T follicular helper cell (primary cell): ENCODE measurements at regions not wholly inside any gene's neighbourhood (a gene's known extent, or its start where the extent isn't known, plus 50 kb on each side); places are given as distances from the start of the nearest gene placed in this dataset.

Experiments
- DNase-seq: peaks from one replicate; pipeline ENCODE4 v3.0.0-alpha.2; 2020; ENCODE audit warnings: low read depth

DNA sequence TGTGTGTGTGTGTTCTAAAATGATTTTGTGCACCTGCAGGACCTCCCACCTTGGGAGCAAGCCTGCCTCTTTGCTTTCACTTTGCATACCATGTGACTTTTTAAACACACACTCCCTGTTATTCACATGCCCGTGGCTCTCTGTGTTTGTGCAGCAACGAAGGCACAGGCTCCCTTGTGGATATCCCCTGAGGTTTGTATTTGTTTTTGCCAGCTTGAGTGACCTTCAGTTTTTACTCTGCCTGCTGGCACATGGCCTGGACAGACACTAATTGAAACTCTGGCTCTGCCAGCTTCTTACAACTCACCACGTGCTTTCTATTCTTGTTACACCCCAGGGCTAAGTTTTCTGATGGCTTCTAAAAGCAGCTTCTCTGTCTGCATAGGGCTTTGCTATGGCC, 885.8 kb downstream of the SH3BGRL start:
- no peak for DNase-seq

DNA sequence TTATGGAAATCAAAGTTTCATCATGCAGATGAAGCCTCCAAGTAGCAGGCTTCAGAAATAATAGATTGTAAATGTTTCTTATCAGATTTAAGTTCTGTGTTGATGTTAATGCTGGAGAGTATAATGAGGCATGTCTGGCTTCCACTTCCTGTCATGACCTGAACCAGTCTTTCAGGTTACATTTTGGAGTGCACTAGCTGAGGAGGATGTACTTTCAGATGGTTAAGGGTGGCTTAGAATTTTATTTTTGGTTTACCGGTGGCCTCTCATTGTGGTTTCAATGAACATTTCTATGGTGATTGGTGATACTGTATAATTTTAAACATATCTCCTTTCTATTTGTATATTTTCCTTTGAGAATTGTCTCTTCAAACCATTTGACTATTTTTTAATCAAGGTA, 890.4 kb downstream of the SH3BGRL start:
- no peak for DNase-seq

DNA sequence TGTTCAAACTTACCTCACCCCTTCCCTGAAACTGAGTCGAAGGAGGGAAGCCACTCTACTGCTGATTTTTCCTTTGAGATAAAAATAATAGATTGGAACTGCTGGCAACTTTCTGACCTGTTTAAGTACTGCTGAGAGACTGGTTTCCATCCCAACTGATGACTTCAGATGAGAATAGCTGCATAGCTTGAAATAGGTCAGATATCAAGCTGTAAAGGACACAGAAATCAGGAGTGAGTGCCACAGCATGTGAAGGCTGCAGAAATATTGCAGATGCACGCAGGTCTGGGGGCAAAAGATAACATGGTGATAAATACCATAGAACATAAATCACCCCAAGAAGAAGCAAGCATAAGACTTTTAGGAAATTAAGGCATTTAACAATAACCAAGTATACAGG, 923.2 kb downstream of the SH3BGRL start:
- no peak for DNase-seq

DNA sequence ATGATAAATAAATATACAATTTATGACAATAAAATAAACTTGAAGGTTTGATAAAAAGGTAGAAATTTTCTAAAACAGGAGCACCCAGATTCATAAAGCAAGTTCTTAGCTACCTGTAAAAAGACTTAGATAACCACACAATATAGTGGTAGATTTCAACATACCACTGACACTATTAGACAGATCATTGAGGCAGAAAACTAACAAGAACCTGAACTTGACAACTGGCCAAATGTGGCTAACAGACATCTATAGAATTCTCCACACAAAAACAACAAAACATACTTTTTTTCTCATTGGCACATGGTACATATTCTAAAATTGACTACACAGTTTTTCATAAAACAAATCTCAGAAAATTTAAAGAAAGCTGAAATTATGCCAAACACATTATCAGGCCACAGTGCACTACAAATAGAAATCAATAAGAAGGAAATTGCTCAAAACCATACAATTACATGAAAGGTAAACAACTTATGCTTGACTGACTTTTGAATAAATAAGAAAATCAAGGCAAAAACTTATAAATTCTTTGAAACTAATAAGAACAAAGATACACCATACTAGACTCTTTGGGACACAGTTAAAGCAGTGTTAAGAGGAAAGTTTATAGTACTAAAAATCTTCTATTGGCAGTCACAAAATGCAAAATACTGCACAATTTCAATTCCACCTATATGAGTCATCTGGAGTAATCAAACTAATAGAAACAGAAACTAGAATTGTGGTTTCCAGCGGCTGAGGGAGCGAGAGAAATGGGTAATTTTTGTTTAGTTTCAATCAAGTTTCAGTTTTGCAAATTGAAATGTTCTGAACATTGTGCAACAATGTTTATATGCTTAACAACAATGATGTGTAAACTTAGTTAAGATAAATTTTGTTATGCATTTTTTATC, 925.6 kb downstream of the SH3BGRL start:
- DNase-seq, result no peak

DNA sequence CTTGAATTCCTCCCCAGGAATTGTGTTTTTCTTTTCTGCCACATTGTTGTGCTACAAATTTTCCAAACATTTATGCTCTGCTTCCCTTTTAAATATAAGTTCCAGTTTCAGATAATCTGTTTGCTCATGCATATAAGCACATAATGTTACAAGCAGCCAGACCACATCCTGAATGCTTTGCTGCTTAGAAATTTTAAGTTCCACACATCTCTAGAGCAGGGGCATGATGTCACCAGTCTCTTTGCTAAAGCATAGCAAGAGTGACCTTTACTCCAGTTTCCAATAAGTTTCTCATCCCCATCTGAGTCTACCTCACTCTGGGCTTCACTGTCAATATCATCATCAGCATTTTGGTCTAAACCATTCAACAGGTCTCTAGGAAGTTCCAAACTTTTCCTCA, 932.5 kb downstream of the SH3BGRL start:
- DNase-seq, result no peak

DNA sequence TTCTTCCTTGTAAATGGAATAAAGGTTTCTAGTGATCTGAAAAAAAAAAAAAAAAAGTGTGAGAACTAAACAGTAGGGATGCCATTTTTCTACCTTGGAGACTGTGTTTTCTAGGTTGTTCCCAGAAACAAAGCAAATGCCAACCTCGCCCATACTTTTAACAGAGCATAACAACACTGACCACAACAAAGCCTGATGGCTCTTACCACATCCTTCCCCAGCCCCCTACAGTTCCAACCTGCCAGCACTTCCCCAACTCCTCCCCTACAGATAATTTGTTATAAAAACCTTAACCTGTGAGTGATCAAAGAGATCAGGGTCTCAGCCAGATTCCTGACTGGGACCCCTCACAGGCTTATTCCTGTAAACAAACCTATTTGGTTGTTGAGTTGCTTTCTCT, 940.0 kb downstream of the SH3BGRL start:
- DNase-seq, result peak; percentile 1

DNA sequence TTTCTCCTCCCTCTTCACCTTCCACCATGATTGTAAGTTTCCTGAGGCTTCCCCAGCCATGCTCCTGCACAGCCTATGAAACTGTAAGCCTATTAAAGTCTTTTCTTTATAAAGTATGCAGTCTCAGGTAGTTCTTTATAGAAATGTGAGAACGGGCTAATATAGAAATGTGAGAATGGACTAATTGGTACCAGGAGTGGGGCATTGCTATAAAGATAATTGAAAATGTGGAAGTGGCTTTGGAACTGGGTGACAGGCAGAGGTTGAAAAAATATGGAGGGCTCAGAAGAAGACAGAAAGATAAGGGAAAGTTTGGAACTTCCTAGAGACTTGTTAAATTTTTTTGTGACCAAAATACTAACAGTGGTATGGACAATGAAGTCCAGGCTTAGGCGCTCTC, 959.3 kb downstream of the SH3BGRL start:
- no peak for DNase-seq

DNA sequence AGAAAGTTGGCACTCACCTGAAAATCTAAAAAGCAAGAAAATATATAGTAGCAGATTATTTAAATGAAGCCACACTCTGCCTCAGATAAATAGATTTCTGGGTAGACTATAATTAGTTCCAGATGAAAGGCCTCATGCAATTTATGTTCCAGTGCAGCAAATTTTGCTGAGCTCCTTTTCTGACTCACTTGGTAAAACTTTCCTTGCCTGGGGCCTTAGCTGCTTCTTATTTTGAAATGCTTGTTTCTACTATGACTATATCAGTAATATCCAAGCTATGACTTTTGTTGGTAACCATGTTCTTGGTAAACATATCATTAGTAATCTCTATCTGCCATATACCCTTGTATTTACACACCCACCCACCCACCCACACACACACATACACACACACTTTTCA, 961.8 kb downstream of the SH3BGRL start:
- DNase-seq, result no peak

DNA sequence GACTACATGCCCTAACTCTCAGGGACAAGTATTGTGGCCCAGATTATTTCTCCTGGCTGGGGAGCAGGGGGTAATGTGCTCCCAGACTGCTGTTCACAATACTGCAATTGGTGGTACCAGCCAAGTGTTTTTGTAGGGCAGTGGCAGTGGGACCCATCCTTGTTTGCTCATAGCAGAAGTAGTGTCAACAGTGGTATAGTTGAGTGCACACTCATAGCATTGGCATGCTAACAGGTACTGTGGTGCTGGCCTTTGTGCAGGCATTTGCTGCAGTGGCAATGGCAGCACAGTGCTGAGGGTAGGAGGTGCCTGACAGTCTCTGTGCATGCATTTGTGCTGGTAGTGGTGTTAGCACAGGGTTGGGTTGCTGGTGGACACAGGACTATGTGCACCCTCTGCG, 995.0 kb downstream of the SH3BGRL start:
- no peak for DNase-seq

DNA sequence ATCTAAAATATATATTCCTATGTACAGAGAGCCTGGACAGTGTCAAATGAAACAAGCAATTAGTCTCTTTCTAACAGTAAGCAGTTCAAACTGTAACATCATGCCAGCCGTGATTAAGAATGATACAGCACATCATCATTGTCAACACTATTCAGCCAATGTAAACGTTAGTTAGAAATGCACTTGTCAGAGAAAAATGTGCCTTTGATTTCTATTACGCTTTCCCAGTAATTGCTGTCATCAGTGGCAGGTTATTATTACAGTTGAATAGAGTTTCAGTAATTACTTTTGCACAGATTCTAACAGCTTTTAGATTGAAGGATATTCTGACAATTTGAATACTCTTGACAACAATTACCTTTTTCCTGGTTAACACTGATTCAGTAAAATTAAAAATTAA, 1007.1 kb downstream of the SH3BGRL start:
- DNase-seq, result no peak

DNA sequence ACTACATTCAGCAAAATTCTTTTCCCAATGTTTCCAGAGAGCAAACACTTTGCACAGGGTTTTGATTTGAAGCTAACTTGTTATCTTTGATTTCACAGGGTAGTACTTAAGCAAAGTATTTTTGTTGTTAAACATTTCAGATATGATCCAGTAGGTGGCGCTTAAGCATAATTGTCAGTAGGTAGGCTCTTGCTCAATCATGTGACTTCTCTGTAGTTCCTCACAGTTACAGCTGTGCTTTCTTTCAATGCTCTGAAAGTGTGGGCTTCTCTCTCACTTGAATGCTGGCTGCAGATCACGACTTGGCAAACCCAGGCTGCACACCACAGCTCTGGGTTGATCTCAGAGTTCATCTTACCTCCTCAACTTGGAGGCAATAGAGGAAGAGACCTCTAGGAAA, 1016.5 kb downstream of the SH3BGRL start:
- DNase-seq, result no peak

DNA sequence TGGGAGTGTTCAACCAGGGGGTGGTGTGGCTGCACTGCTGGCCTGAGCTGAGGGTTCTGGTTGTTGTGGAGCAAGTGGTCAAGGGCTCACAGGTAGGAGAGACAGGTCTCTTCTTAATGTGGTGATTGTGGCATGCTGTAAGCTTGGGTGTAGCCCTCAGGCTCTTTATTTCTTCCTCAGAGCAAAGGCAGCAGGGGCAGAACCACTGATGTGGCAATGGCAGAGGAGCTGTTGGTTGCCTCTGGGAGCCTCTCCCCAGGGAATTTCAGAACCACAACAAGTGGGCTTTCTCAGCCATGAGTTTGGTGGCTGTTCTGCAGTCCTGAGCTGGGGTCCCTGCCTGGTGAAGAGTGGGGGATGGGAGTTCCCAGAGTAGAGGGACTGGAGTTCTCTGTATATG, 1017.2 kb downstream of the SH3BGRL start:
- no peak for DNase-seq

DNA sequence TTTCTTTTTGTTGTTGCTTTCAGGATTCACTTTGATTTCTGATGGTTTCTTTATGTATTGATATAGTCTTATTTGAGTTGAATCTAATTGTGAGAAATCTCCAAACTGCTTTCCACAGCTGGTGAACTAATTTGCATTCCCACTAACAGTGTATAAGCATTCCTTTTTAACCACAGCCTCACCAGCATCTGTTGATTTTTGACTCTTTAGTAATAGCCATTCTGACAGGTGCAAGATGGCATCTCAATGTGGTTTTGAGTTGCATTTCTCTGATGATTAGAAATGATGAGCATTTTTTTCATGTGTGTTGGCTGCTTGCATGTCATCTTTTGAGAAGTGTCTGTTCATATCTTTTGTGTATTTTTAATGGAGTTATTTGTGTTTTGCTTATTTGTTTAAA, 1023.1 kb downstream of the SH3BGRL start:
- DNase-seq, result no peak

DNA sequence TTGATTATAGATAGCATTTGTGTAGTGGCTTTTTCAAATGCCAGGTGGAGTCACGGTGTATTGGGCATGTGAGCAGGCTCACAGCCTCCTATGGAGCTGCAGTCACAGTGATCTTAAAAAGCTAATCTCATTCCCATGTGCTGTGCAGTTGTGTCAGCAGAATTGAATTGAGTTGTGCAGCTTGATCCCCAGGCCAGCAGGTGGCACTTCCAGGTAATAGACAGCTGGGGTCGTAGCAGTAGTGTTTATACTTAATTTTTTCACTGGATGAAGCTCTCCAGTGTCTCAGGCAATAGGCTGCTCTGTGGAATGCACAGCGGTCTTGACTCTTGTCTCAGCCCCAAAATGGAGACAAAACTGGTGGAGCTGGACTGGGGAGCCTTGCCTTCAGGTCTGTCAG, 1028.1 kb downstream of the SH3BGRL start:
- DNase-seq, result no peak

DNA sequence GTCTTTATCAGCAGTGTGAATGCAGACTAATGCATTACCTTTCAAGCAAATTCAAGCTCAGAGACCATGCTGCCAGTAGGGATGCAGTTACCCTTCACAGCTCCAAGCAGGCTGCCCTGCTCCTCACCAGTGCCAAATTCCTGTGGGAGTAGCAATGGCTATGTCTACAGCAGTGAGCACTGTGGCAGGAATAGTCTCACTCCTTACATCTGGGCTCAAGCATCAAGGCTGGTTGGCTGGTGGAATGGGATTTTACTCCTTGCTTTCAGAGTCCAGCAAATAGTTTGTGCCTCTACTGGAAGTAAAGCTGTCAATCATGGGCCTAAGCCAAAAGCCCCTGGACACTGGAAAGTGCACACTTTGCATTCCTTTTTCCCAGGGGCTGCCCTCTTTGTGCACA, 1030.8 kb downstream of the SH3BGRL start:
- DNase-seq, result no peak

DNA sequence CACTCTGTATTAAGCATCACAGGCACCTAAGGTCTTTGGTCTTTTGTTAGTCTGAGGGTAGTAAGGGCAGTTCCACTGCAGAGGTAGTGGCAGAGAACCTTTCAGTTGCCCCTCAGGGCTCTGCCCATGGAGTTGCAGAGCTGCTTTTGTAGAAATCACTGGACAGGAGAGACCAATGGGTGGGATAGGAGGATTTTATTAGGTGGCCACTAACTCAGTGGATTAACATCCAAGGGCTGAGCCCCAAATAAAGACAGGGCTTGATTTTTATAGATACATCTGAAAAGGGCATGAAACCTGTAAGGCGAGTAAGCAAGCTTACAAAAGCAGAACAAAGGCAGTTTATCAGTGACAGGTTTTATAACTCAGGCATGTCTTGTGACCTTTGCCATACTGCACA, 1035.4 kb downstream of the SH3BGRL start:
- DNase-seq, result no peak
